ENCODE measurements at regions not wholly inside any gene's neighbourhood (a gene's known extent, or its start where the extent isn't known, plus 50 kb on each side); places are given as distances from the start of the nearest gene placed in this dataset.
"Not testable (repeated sequence)": the region's sequence is repeated elsewhere in the genome, so short reads cannot be mapped to it uniquely, and the experiment has no call there.

GRCh38 chr10:125236091-125236490 lies 75.7 kb upstream of the CTBP2 start:
- in situ Hi-C loops (cut with MboI; ENCODE audit: low pct_unique_long_range_greater_than_20kb, low sequenced_read_pairs) = no loop called here
- no peak for DNase-seq

DNA sequence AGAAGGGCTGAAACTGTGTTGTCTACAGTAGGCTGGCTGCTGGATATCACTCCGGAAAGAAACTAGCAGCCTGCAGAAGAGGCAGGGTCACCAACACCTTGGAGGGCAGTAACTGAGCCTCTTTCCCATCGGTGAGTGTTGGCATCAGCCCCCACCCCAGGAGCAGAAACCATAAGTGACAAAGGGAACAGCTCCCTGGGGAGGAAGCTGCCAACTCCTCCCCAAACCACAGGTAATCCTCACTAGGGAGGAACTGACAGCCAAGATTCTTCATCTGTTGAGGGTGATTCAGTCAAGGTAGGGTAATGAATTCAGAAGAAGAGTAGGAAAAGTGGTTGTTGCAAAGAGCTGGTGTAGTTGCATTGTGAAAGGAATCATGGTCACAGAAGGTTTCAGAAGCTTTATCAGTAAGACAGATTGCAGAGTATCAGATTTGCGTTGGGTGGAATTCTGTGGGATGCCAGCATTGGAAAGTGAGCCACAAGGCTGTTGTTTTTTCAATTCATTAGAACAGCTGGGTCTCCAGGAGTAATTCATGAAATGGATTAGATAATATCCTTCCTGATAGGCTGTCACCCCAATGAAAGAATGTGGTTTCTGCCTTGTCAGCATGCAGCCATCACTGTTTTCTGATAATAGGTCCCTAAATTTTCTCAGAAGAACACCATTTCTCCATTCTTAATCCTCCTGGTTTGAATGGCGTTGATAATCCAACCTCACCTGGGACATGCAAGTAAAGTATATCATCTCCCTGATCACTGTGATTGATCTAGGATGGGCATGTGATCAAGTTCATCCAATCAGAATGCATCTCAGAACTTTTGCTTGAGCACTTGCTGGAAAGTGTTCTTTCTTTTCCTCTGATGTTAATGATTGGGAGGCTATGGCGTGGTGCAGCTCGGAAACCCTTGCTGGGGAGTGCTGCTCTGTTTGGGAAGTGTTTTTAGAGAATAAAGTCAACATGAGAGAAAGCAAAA lies 75.0 kb upstream of the CTBP2 start:
- in situ Hi-C loops (cut with MboI; ENCODE audit: low pct_unique_long_range_greater_than_20kb, low sequenced_read_pairs) = no loop called here
- DNase-seq = no peak

DNA sequence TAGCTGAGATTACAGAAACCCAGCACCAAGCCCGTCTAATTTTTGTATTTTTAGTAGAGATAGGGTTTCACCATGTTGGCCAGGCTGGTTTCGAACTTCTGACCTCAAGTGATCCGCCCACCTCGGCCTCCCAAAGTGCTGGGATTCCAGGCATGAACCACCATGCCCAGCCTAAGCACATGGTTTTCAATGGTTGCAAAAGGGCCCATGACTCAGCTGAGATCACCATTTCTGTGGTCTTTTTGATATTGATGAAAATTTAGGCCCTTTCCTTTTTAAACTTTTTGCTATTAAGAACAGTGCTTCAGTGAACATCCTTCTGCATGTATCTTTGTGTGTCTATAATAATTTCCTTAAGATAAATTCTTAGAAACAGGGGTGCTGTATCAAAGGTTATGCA lies 74.2 kb upstream of the CTBP2 start:
- in situ Hi-C loops (cut with MboI; ENCODE audit: low pct_unique_long_range_greater_than_20kb, low sequenced_read_pairs); DNase-seq: not testable (repeated sequence)

DNA sequence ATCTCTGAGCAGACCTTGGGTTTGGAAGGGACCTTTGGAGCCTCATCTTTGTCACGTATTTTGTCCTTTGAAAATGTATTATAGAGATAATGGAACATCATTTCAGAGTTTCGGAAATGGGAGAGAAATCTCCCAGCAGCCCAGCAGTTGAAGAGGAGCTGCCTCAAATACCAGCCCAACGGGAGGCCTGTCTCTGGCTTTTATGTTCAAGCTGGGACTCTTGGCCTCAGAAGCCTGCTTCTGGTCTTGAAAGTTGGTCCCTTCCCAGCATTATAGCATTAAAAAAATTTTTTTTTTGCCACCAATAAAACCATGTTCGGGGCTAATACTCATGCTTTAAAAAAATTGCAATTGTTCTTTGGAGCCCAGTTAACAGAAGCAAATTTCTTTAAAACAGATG lies 73.4 kb upstream of the CTBP2 start:
- in situ Hi-C loops (cut with MboI; ENCODE audit: low pct_unique_long_range_greater_than_20kb, low sequenced_read_pairs) = no loop called here
- DNase-seq = no peak

GRCh38 chr10:125232841-125233240 lies 72.5 kb upstream of the CTBP2 start:
- in situ Hi-C loops (cut with MboI; ENCODE audit: low pct_unique_long_range_greater_than_20kb, low sequenced_read_pairs) = no loop called here
- DNase-seq = no peak

DNA sequence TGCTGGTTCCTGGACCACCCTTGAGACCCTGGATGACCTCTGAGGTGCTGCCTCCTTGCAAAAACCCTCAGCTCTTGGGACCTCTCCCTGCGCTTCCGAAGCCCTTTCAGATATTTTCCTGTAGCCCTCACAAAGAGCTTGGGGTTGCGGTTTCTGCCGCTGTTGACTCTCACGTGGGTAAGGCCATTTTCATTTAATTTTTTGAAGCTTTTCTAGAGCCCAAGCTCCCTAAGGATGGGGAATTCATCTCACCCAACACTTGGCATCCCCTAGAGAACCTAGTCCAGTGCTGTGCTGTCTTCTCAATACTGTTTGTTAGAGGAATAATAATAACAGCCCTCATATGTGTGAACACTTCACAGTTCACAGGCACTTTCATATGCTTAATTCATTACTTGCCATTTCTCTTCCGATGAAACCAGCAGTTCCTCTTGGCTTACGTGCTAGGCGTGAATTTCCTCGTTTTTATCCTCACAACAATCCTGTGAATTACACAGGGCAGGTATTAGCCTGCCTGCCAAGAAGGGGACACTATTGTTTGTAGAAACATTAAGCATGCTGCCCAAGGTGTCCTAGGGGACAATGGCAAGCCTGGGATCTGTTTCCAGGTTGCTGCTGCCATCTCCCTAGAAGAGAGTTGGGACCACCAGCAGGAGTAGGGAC lies 71.6 kb upstream of the CTBP2 start:
- in situ Hi-C loops (cut with MboI; ENCODE audit: low pct_unique_long_range_greater_than_20kb, low sequenced_read_pairs) = no loop called here

DNA sequence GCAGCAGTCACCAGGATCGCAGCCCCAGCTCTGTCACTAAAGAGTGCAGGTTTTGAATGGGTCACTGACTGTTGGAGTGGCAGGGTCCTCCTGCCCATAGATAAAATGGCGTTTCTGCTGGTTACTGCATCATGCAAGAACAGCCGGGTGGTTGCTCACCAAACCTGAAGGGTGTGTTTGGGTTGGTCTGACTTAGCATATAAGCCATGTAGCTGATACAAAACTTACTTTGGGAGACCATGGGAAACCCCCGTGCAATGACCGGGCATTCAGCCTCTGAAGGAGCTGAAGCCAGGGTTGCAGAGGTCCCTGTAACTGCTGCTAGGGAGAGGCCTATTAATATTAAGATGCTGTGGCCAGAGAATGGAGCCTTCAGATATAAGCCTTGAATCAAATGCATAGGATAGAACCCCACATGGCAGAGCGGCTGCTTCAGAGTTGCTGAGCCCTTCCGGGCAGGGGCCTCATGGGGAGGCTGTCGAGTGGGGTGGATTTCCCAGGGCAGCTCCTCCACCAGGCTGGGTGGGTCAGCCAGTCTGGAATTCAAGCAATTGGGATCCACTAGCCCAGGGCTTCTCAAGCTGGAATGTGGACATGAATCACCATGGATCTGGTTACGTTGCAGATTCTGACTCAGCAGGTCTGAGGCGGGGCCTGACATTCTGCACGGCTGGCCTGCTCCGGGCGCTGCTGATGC lies 70.9 kb upstream of the CTBP2 start:
- DNase-seq = no peak
- in situ Hi-C loops (cut with MboI; ENCODE audit: low pct_unique_long_range_greater_than_20kb, low sequenced_read_pairs) = no loop called here

More for the DNA sequence above, 71.6 kb upstream of the CTBP2 start:
- no peak for DNase-seq

DNA sequence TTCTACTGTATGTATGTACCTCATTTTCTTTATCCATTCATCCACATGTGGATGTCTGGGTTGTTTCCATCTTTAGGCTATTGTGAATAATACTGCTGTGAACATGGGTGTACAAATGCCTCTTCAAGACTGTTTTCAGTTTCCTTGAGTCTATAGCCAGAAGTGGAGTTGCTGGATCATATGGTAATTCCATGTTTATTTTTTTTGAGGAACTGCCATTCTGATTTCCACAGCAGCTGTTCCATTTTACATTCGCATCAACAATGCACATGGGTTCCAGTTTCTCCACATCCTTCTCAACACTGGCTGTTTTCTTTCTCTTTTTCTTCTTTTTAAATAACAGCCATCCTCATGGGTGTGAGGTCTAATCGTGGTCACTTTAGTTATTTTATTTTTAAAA lies 69.9 kb upstream of the CTBP2 start:
- in situ Hi-C loops (cut with MboI; ENCODE audit: low pct_unique_long_range_greater_than_20kb, low sequenced_read_pairs) = no loop called here

DNA sequence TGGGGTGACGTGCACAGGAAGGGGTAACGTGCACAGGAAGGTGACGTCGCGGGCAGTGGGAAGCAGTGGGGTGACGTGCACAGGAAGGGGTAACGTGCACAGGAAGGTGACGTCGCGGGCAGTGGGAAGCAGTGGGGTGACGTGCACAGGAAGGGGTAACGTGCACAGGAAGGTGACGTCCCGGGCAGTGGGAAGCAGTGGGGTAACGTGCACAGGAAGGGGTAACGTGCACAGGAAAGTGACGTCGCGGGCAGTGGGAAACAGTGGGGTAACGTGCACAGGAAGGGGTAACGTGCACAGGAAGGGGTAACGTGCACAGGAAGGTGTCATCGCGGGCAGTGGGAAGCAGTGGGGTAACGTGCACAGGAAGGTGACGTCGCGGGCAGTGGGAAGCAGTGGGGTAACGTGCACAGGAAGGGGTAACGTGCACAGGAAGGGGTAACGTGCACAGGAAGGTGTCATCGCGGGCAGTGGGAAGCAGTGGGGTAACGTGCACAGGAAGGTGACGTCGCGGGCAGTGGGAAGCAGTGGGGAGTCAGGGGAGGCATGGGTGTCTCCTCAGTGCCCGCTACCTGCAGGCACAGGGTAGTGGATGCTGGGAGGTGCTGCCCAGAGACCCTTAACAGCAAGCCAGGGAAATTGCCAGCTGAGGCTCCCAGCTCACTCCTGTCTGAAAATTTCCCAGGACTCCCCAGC lies 68.0 kb upstream of the CTBP2 start:
- in situ Hi-C loops (cut with MboI; ENCODE audit: low pct_unique_long_range_greater_than_20kb, low sequenced_read_pairs); DNase-seq: not testable (repeated sequence)

More for the DNA sequence above, 69.9 kb upstream of the CTBP2 start:
- no peak for DNase-seq

DNA sequence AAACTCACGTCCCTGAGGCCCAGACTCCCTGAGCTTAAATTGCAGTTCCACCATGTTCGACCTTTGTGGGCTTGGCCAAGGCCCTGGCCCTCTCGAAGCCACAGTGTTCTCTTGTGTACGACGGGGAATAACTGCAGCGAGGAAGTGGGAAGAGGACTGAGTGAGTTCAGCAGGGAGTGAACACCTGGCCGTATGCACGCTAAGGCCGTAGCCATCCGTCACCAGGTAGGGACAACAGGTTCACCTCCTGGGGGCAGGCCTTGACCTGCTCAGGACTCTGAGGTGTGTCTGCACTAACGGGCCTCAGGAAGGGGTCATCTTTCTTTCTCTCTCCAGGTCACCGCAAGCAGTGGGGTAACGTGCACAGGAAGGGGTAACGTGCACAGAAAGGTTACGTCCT lies 67.2 kb upstream of the CTBP2 start:
- in situ Hi-C loops (cut with MboI; ENCODE audit: low pct_unique_long_range_greater_than_20kb, low sequenced_read_pairs) = no loop called here
- DNase-seq = no peak

GRCh38 chr10:125226823-125227222 lies 66.5 kb upstream of the CTBP2 start:
- no peak for DNase-seq
- in situ Hi-C loops (cut with MboI; ENCODE audit: low pct_unique_long_range_greater_than_20kb, low sequenced_read_pairs) = no loop called here

GRCh38 chr10:125226005-125226404 lies 65.6 kb upstream of the CTBP2 start:
- no peak for DNase-seq
- in situ Hi-C loops (cut with MboI; ENCODE audit: low pct_unique_long_range_greater_than_20kb, low sequenced_read_pairs) = no loop called here

DNA sequence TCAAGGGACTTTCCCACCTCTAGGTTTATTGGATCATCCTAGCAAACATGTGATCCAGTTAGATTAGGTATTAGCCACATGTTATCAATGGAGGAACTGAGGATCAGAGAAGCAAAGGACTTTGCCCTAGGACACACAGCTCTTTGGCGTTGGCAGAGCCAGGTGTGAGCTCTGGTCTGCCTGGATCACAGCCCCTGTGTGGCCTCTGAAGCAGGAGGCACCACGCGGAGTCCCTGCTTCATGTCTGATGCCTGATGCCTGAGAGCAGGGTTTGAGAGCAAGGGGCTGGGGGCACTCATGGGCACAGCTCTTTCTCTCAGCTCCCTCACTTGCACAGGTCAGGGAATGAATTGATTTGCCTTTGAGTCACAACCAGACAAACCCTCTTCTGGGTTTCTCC lies 64.7 kb upstream of the CTBP2 start:
- DNase-seq = no peak
- in situ Hi-C loops (cut with MboI; ENCODE audit: low pct_unique_long_range_greater_than_20kb, low sequenced_read_pairs) = no loop called here

- in situ Hi-C loops (cut with MboI; ENCODE audit: low pct_unique_long_range_greater_than_20kb, low sequenced_read_pairs) = no loop called here
- DNase-seq = no peak
Measured at GRCh38 chr10:125222515-125223308, 62.3 kb upstream of the CTBP2 start.

- no peak for DNase-seq
Measured at GRCh38 chr10:125221716-125222115, 61.4 kb upstream of the CTBP2 start.

DNA sequence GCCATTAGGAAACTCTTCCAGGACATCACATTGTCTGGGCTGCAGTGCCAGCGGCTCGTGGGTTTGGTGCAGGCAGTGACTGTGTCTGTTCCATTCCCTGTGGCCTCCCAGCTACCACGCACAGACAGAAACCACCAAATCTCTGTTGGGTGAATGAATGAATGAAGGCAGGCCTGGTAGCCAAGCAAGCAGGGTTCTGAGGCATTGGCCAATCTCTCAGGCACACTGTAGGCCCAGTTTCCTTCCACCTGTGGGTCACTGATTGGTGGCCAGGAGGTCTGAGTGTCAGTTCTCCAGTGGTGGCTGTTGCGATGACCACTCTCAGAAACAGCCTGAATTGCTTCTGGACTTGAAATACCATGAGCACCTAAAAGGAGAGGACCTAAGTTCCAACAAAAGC lies 59.4 kb upstream of the CTBP2 start:
- DNase-seq = no peak
- in situ Hi-C loops (cut with MboI; ENCODE audit: low pct_unique_long_range_greater_than_20kb, low sequenced_read_pairs) = no loop called here

More at GRCh38 chr10:125221716-125222115, 61.4 kb upstream of the CTBP2 start:
- in situ Hi-C loops (cut with MboI; ENCODE audit: low pct_unique_long_range_greater_than_20kb, low sequenced_read_pairs) = no loop called here

- DNase-seq = no peak
- in situ Hi-C loops (cut with MboI; ENCODE audit: low pct_unique_long_range_greater_than_20kb, low sequenced_read_pairs) = no loop called here
Measured at GRCh38 chr10:125218967-125219366, 58.6 kb upstream of the CTBP2 start.

- in situ Hi-C loops (cut with MboI; ENCODE audit: low pct_unique_long_range_greater_than_20kb, low sequenced_read_pairs) = no loop called here
- DNase-seq = no peak
Measured at GRCh38 chr10:125217990-125218675, 57.8 kb upstream of the CTBP2 start.

All from KBM-7 (cell line).